Mucosa of rectum (tissue), 2 donors: ENCODE measurements at regions not wholly inside any gene's neighbourhood (a gene's known extent, or its start where the extent isn't known, plus 50 kb on each side); places are given as distances from the start of the nearest gene placed in this dataset.

Experiments
- H3K27ac ChIP-seq, 2 donors: one replicate each; pipeline ENCODE4 v1.7.0; 2013; ENCODE audit warnings: inconsistent platforms in 2 of 2, low read depth in 2 of 2, low read length in 2 of 2
- H3K27me3 ChIP-seq, 2 donors: one replicate each; pipeline ENCODE4 v1.7.0; 2013; ENCODE audit warnings: low read length in 2 of 2; ENCODE audit not compliant: control insufficient read depth in 2 of 2, insufficient read depth in 2 of 2
- H3K36me3 ChIP-seq, 2 donors: one replicate each; pipeline ENCODE4 v1.7.0; 2013; ENCODE audit warnings: low read length in 2 of 2; ENCODE audit not compliant: control insufficient read depth in 2 of 2, insufficient read depth in 2 of 2
- H3K4me1 ChIP-seq, 2 donors: one replicate each; pipeline ENCODE4 v1.7.0; 2013; ENCODE audit warnings: low read length in 2 of 2, mild to moderate bottlenecking in 1 of 2; ENCODE audit not compliant: control insufficient read depth in 2 of 2, insufficient read depth in 2 of 2
- H3K4me3 ChIP-seq, 2 donors: one replicate each; pipeline ENCODE4 v1.7.0; 2013; ENCODE audit warnings: low read length in 2 of 2
- H3K9ac ChIP-seq, 2 donors: one replicate each; pipeline ENCODE4 v1.7.0; 2013; ENCODE audit warnings: low read length in 2 of 2, low read depth in 1 of 2, mild to moderate bottlenecking in 1 of 2
- H3K9me3 ChIP-seq, 2 donors: one replicate each; pipeline ENCODE4 v1.7.0; 2013; ENCODE audit warnings: low read length in 2 of 2; ENCODE audit not compliant: control insufficient read depth in 2 of 2
- donor health status: healthy.
- donor health status: Normal muscosa, but diverticular disease.

- Histone ChIP-seq H3K9ac (no peak overlapping the region), H3K4me3 (no peak overlapping the region), H3K4me1 (peaks cover 4% of the 10 kb centered on the region in 2 donors), H3K27me3 (peaks cover 21 to 33% of the 10 kb centered on the region in 2 donors), H3K9me3 (no peaks in the 10 kb centered on the region), H3K27ac (no peak overlapping the region), H3K36me3 (no peaks in the 10 kb centered on the region)
These were observed 263.1 kb upstream of the TNRC6C start for GRCh38 chr17:77695386-77695785.

- Histone ChIP-seq H3K27ac (no peak overlapping the region), H3K27me3 (peaks cover 19 to 32% of the 10 kb centered on the region in 2 donors), H3K4me3 (no peak overlapping the region), H3K36me3 (no peaks in the 10 kb centered on the region), H3K9ac (no peak overlapping the region), H3K4me1 (peaks cover 0 to under 1% of the 10 kb centered on the region in 2 donors), H3K9me3 (no peaks in the 10 kb centered on the region)
These were observed 262.3 kb upstream of the TNRC6C start for GRCh38 chr17:77696151-77696720.

- peaks cover 17 to 29% of the 10 kb centered on the region in 2 donors for H3K27me3 ChIP-seq
- no peaks in the 10 kb centered on the region for H3K36me3 ChIP-seq
- no peak overlapping the region for H3K9ac ChIP-seq
- H3K9me3 ChIP-seq, result no peaks in the 10 kb centered on the region
- no peak overlapping the region for H3K4me3 ChIP-seq
- H3K4me1 ChIP-seq, result no peaks in the 10 kb centered on the region
- H3K27ac ChIP-seq, result no peak overlapping the region
These were observed 261.6 kb upstream of the TNRC6C start for GRCh38 chr17:77696721-77697460.

- no peak overlapping the region for H3K9ac ChIP-seq
- no peak overlapping the region for H3K4me3 ChIP-seq
- no peaks in the 10 kb centered on the region for H3K36me3 ChIP-seq
- peaks cover 17 to 29% of the 10 kb centered on the region in 2 donors for H3K27me3 ChIP-seq
- H3K4me1 ChIP-seq, result no peaks in the 10 kb centered on the region
- no peak overlapping the region for H3K27ac ChIP-seq
- no peaks in the 10 kb centered on the region for H3K9me3 ChIP-seq
These were observed 260.8 kb upstream of the TNRC6C start for GRCh38 chr17:77697480-77698400.

DNA sequence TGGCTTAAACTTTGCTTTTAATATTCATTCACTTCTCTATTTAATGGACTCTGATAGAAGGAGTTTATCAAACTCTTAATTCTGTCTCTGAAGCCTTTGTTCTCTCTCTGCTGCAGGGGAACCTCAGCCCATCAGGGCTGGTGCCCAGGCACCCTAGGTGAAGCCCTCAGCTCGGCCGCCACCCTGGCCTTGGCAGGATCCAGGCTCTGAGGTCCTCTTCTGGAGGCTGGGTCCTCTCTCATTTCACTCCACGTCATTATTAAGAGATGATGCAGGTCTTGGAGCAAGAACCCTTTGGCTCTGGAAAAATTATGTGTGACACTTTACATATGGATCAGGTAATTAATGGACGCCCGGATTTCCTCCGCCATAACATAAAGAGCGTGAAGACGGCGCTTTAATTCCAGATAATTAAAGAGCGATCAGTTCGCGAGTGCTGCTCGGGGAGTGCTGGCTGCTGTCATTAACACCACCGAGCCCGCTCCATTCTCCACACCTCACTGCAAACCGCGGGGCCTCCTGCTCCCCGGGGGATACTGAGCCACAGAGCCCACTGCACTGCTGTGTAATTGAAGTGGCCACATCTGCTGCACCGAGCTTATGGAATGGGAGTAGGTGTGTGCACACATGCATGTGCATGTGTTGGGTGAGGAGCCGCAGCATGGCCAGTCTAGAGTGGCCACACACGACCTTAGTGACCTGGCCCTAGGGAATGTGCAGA lies 259.4 kb upstream of the TNRC6C start:
- no peaks in the 10 kb centered on the region for H3K36me3 ChIP-seq

GRCh38 chr17:77700165-77700881 lies 258.2 kb upstream of the TNRC6C start:
- Histone ChIP-seq H3K27me3 (peaks cover 11 to 20% of the 10 kb centered on the region in 2 donors), H3K36me3 (no peaks in the 10 kb centered on the region), H3K4me1 (no peaks in the 10 kb centered on the region), H3K27ac (no peak overlapping the region), H3K4me3 (no peak overlapping the region), H3K9ac (no peak overlapping the region), H3K9me3 (peaks cover 2 to 9% of the 10 kb centered on the region in 2 donors)

More for the DNA sequence above, 259.4 kb upstream of the TNRC6C start:
- Histone ChIP-seq H3K9ac (no peak overlapping the region), H3K9me3 (peaks cover 0 to 2% of the 10 kb centered on the region in 2 donors), H3K27ac (no peak overlapping the region), H3K27me3 (peaks cover 14 to 29% of the 10 kb centered on the region in 2 donors), H3K4me1 (no peaks in the 10 kb centered on the region), H3K4me3 (no peak overlapping the region)

DNA sequence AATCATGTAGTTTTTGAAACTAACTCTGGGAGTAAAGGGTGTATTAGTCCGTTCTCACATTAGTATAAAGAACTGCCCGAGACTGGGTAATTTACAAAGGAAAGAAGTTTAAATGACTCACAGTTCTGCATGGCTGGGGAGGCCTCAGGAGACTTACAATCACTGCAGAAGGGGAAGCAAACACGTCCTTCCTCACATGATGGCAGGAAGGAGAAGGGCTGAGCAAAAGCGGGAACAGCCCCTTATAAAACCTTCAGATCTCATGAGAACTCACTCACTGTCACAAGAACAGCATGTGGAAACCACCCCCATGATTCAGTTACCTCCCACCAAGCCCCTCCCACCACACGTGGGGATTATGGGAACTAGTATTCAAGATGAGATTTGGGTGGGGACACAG lies 256.5 kb upstream of the TNRC6C start:
- H3K9ac ChIP-seq, result no peak overlapping the region
- H3K36me3 ChIP-seq, result no peaks in the 10 kb centered on the region
- no peaks in the 10 kb centered on the region for H3K4me1 ChIP-seq
- peaks cover 5 to 6% of the 10 kb centered on the region in 2 donors for H3K27me3 ChIP-seq
- H3K9me3 ChIP-seq, result peaks cover 2 to 9% of the 10 kb centered on the region in 2 donors
- no peak overlapping the region for H3K27ac ChIP-seq
- no peak overlapping the region for H3K4me3 ChIP-seq

DNA sequence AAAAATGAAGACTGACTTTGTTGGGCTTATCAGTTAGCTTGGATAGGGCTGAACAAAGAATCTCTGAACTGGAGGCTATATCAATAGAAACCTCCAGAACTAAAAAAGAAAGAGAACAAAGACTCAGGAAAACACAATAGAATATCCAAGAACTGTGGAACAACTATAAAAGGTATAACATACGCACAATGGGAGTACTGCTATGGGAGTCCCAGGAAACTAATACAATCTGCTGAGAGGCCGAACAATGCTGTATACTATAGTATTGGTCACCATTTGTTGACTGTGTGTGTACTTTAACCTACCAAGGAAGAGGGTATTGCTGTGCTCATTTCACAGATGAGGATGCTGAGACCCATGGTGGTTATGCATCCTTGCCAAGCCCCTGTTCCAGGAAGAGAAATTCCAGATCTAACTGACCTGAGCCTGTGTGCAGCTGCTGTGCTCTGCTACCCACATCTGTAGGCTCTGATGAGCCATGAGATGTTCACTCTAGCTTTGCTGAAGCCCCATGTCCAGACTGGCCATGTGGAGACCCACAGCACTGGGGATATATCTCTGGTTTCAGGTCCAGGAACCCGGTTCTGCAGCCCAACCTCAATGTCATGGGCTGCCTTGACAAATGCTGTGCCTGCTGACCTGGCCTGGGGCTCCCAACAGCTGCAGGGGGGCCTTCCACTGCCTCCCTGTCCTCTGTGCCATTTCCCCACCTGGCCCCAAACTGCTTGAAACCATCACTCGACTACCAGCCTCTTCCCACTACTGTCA lies 254.3 kb upstream of the TNRC6C start:
- Histone ChIP-seq H3K4me3 (no peak overlapping the region), H3K9me3 (peaks cover 2 to 9% of the 10 kb centered on the region in 2 donors), H3K36me3 (no peaks in the 10 kb centered on the region), H3K27me3 (peaks cover 0 to 3% of the 10 kb centered on the region in 2 donors), H3K27ac (no peak overlapping the region), H3K9ac (no peak overlapping the region), H3K4me1 (no peaks in the 10 kb centered on the region)

DNA sequence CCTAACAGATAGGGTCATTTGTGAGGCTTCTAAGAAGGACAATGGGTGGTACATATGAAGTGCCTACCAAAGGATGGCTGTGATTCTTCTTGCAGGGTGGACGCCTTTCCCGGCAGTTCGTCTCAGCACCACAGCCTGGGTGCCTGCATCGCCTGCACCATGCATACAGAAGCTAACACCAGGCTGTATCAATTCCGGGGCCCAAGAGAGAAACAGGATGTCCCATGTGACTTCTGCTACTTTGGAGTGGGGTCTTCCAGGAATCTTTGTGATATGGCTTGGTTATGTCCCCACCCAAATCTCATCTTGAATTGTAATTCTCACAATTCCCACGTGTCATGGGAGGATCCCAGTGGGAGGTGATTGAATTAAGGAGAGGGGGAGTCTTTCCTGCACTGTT lies 251.6 kb upstream of the TNRC6C start:
- Histone ChIP-seq H3K27ac (no peak overlapping the region), H3K9ac (no peak overlapping the region), H3K36me3 (no peaks in the 10 kb centered on the region), H3K27me3 (no peaks in the 10 kb centered on the region), H3K9me3 (peaks cover 2 to 9% of the 10 kb centered on the region in 2 donors), H3K4me1 (no peaks in the 10 kb centered on the region), H3K4me3 (no peak overlapping the region)
